IMR-90 (cell line): ENCODE measurements at regions not wholly inside any gene's neighbourhood (a gene's known extent, or its start where the extent isn't known, plus 50 kb on each side); places are given as distances from the start of the nearest gene placed in this dataset.

Source experiments
- ATAC-seq: fragments of 200-7000 bp; cut with Tn5 transposase; 2 replicates; pipeline ENCODE4 v1.9.1; 2020; ENCODE audit warnings: low read depth, mild to moderate bottlenecking, moderate library complexity
- BruUV-seq: library from RNA; stranded (reverse); fragments of 400-500 nt; replicated peaks from 2 replicates; lab custom pipeline; 2021; lab: Mats Ljungman, UMichigan
- CTCF ChIA-PET: fragments of 300-600 bp; formaldehyde crosslinking; extraction: SDS; loops from one replicate; lab custom pipeline; 2021; ENCODE audit warnings: antibody characterized with exemption; lab: Yijun Ruan, JAX
- POLR2A ChIA-PET: fragments of 300-600 bp; sonication (Branson Sonifier 250); formaldehyde crosslinking; loops from one replicate; lab custom pipeline; 2022; ENCODE audit warnings: antibody characterized with exemption; ENCODE audit not compliant: unreplicated experiment; lab: Charles Lee
- DNase-seq: peaks from one replicate; pipeline ENCODE4 v3.0.0; 2013
- H2AFZ ChIP-seq: replicated peaks from 2 replicates; pipeline ENCODE3; 2013; ENCODE audit warnings: low read length, mild to moderate bottlenecking; ENCODE audit not compliant: poor library complexity
- H2AK5ac ChIP-seq: 2 replicates; pipeline ENCODE4 v1.6.1; 2013; ENCODE audit warnings: low read depth, low read length, inconsistent platforms
- H2AK9ac ChIP-seq: replicated peaks from 2 replicates; pipeline ENCODE3; 2013; ENCODE audit warnings: mild to moderate bottlenecking, low read depth, low read length, moderate library complexity; ENCODE audit not compliant: poor library complexity
- H2BK120ac ChIP-seq: 2 replicates; pipeline ENCODE4 v1.6.1; 2013; ENCODE audit warnings: low read depth, low read length, inconsistent platforms
- H2BK15ac ChIP-seq: 3 replicates; pipeline ENCODE4 v1.6.1; 2013; ENCODE audit warnings: low read depth, low read length, inconsistent platforms
- H2BK20ac ChIP-seq: 2 replicates; pipeline ENCODE4 v1.6.1; 2013; ENCODE audit warnings: low read depth, mild to moderate bottlenecking, inconsistent platforms, low read length, moderate library complexity
- H2BK5ac ChIP-seq: 2 replicates; pipeline ENCODE4 v1.6.1; 2013; ENCODE audit warnings: mild to moderate bottlenecking, low read depth, low read length, inconsistent platforms; ENCODE audit not compliant: poor library complexity, severe bottlenecking
- H3K14ac ChIP-seq: replicated peaks from 2 replicates; pipeline ENCODE4 v1.6.1; 2013; ENCODE audit warnings: low read depth, low read length, inconsistent platforms
- H3K18ac ChIP-seq: 2 replicates; pipeline ENCODE4 v1.6.1; 2013; ENCODE audit warnings: low read depth, low read length, control low read depth
- H3K23ac ChIP-seq: 2 replicates; pipeline ENCODE4 v1.6.1; 2013; ENCODE audit warnings: low read depth, low read length, inconsistent platforms
- H3K27ac ChIP-seq: 2 replicates; pipeline ENCODE4 v1.5.1; 2013; ENCODE audit warnings: mild to moderate bottlenecking, control low read depth, low read length; ENCODE audit not compliant: insufficient read depth
- H3K27me3 ChIP-seq: 2 replicates; pipeline ENCODE4 v1.6.1; 2013; ENCODE audit warnings: low read length; ENCODE audit not compliant: control insufficient read depth, insufficient read depth
- H3K36me3 ChIP-seq: 2 replicates; pipeline ENCODE4 v1.6.1; 2013; ENCODE audit warnings: low read length, mixed read lengths; ENCODE audit not compliant: control insufficient read depth, insufficient read depth
- H3K4ac ChIP-seq: 2 replicates; pipeline ENCODE4 v1.6.1; 2013; ENCODE audit warnings: low read depth, low read length, inconsistent platforms
- H3K4me1 ChIP-seq: 2 replicates; pipeline ENCODE4 v1.6.1; 2013; ENCODE audit warnings: low read length, mixed read lengths; ENCODE audit not compliant: control insufficient read depth, insufficient read depth
- H3K4me2 ChIP-seq: 2 replicates; pipeline ENCODE4 v1.6.1; 2013; ENCODE audit warnings: low read depth, mild to moderate bottlenecking, control low read depth, low read length, moderate library complexity
- H3K4me3 ChIP-seq: 2 replicates; pipeline ENCODE4 v1.5.1; 2013; ENCODE audit warnings: low read depth, mild to moderate bottlenecking, control low read depth, low read length, moderate library complexity; ENCODE audit not compliant: insufficient read depth
- H3K56ac ChIP-seq: 2 replicates; pipeline ENCODE4 v1.6.1; 2013; ENCODE audit warnings: low read length, inconsistent platforms; ENCODE audit not compliant: insufficient read depth; ENCODE audit errors: extremely low read depth
- H3K79me1 ChIP-seq, 2 experiments: 2 replicates each; pipeline ENCODE4 v1.6.1; 2013; ENCODE audit warnings: low read length in 2 of 2, inconsistent platforms in 1 of 2, low read depth in 1 of 2
- H3K9ac ChIP-seq: 2 replicates; pipeline ENCODE4 v1.6.1; 2013; ENCODE audit warnings: low read depth, low read length, control low read depth
- H3K9me1 ChIP-seq: 2 replicates; pipeline ENCODE4 v1.6.1; 2013; ENCODE audit warnings: low read length, inconsistent platforms; ENCODE audit not compliant: insufficient read depth
- H3K9me3 ChIP-seq: 2 replicates; pipeline ENCODE4 v1.6.1; 2013; ENCODE audit warnings: low read length; ENCODE audit not compliant: control insufficient read depth, insufficient read depth
- H4K20me1 ChIP-seq: 2 replicates; pipeline ENCODE4 v1.6.1; 2013; ENCODE audit warnings: low read length, inconsistent platforms; ENCODE audit not compliant: insufficient read depth
- H4K5ac ChIP-seq: 2 replicates; pipeline ENCODE4 v1.6.1; 2013; ENCODE audit warnings: mild to moderate bottlenecking, low read depth, low read length, control low read depth
- H4K8ac ChIP-seq, 2 experiments: 2 replicates each; pipeline ENCODE4 v1.6.1; 2013; ENCODE audit warnings: low read depth in 2 of 2, low read length in 2 of 2, control low read depth in 1 of 2, inconsistent platforms in 1 of 2
- H4K91ac ChIP-seq: 2 replicates; pipeline ENCODE4 v1.6.1; 2013; ENCODE audit warnings: low read depth, low read length, inconsistent platforms; ENCODE audit not compliant: insufficient read depth
- MAZ ChIP-seq: IDR thresholded peaks from 2 replicates; pipeline ENCODE4 v1.6.1; 2012; ENCODE audit warnings: low read depth, mild to moderate bottlenecking, low read length, improper control_type of control experiment, moderate library complexity, borderline replicate concordance
- NFE2L2 ChIP-seq: fragments of 150-350 bp; IDR thresholded peaks from 2 replicates; pipeline ENCODE4 v1.6.1; 2016; ENCODE audit warnings: low read depth, mild to moderate bottlenecking, low read length
- POLR2A ChIP-seq: IDR thresholded peaks from 2 replicates; pipeline ENCODE4 v1.6.1; 2012; ENCODE audit warnings: mild to moderate bottlenecking, low read depth, low read length
- RCOR1 ChIP-seq: IDR thresholded peaks from 2 replicates; pipeline ENCODE4 v1.6.1; 2012; ENCODE audit warnings: mild to moderate bottlenecking, low read length, improper control_type of control experiment; ENCODE audit not compliant: insufficient replicate concordance
- RFX5 ChIP-seq: IDR thresholded peaks from 2 replicates; pipeline ENCODE4 v1.8.0; 2012; ENCODE audit warnings: low read depth, mild to moderate bottlenecking, low read length, moderate library complexity
- WGBS, 2 experiments: methylation state at CpG; one replicate each; pipeline versions ENCODE4 v1.1.5 to v1.1.7; 2013; ENCODE audit warnings: missing lambda C conversion rate in 2 of 2; ENCODE audit not compliant: insufficient read length in 1 of 2; ENCODE audit errors: extremely low coverage in 2 of 2; 5-methylcytosine and 5-hydroxymethylcytosine counted together
- dilution Hi-C: fragments of 300-500 bp; cut with HindIII; formaldehyde crosslinking; loops from one replicate; pipeline ENCODE4 v1.14.3; 2018; ENCODE audit warnings: low sequenced_read_pairs; ENCODE audit not compliant: unreplicated experiment
- in situ Hi-C: fragments of 300-500 bp; cut with MboI; formaldehyde crosslinking; loops from 3 replicates; pipeline ENCODE4 v1.14.3; 2019; ENCODE audit warnings: low sequenced_read_pairs, inconsistent platforms, mixed read lengths
- intact Hi-C: fragments of 100-400 bp; cut with micrococcal nuclease; formaldehyde crosslinking; loops from 2 replicates; pipeline ENCODE4 v1.10.0; 2022

DNA sequence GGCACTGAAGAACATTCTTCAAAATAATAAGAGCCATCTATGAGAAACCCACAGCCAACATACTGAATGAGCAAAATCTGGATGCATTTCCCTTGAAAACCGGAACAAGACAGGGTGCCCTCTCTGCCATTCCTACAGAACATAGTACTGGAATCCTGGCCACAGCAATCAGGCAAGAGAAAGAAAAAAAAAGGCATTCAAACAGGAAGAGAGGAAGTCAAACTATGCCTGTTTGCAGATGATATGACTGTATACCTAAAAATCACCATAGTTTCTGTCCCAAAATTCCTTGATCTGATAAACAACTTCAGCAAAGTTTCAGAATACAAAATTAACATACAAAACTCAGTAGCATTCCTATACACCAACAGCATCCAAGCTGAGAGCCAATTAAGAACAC lies 119.5 kb upstream of the PARD3B start:
- Histone ChIP-seq H3K27ac (no peak overlapping the region), H3K14ac (no peak overlapping the region), H3K4me2 (no peak overlapping the region), H2AK9ac (no peak overlapping the region), H4K5ac (no peak overlapping the region), H2BK120ac (no peak overlapping the region), H3K36me3 (no peaks in the 10 kb centered on the region), H2BK15ac (no peak overlapping the region), H4K91ac (no peak overlapping the region), H3K23ac (no peak overlapping the region), H3K18ac (no peak overlapping the region), H3K4ac (no peak overlapping the region), H3K56ac (no peak overlapping the region), H2AFZ (no peak overlapping the region), H3K9me3 (no peaks in the 10 kb centered on the region), H3K79me1 (no peaks in the 10 kb centered on the region), H4K8ac (no peak overlapping the region), H2BK5ac (no peak overlapping the region), H3K4me3 (no peak overlapping the region), H4K20me1 (no peaks in the 10 kb centered on the region), H2AK5ac (no peak overlapping the region), H3K9ac (no peak overlapping the region), H2BK20ac (no peak overlapping the region), H3K4me1 (no peaks in the 10 kb centered on the region), H3K9me1 (no peaks in the 10 kb centered on the region), H3K27me3 (no peaks in the 10 kb centered on the region)
- DNase-seq (no peak), ATAC-seq (no peak)
- intact Hi-C loops, result no loop called here
- WGBS, 2 experiments, result no CpG with 5 or more reads among the region's 1 CpG
- TF ChIP-seq MAZ (no peak), RFX5 (no peak), NFE2L2 (no peak), POLR2A (no peak), RCOR1 (no peak)
- POLR2A ChIA-PET, result no interaction called here
- in situ Hi-C loops, result no loop called here
- no TSS peak for BruUV-seq
- CTCF ChIA-PET, result no interaction called here
- dilution Hi-C loops, result no loop called here
